GM21515 (cell line): ENCODE measurements at regions not wholly inside any gene's neighbourhood (a gene's known extent, or its start where the extent isn't known, plus 50 kb on each side); places are given as distances from the start of the nearest gene placed in this dataset.
A peak's percentile ranks its signal among the peaks of the same experiment; 100 is the strongest.
"Not testable (repeated sequence)": the region's sequence is repeated elsewhere in the genome, so short reads cannot be mapped to it uniquely, and the experiment has no call there.

Experiments
- ATAC-seq: cut with Tn5 transposase; IDR thresholded peaks from one replicate; pipeline ENCODE4 v1.9.1; 2021; ENCODE audit not compliant: unreplicated experiment

DNA sequence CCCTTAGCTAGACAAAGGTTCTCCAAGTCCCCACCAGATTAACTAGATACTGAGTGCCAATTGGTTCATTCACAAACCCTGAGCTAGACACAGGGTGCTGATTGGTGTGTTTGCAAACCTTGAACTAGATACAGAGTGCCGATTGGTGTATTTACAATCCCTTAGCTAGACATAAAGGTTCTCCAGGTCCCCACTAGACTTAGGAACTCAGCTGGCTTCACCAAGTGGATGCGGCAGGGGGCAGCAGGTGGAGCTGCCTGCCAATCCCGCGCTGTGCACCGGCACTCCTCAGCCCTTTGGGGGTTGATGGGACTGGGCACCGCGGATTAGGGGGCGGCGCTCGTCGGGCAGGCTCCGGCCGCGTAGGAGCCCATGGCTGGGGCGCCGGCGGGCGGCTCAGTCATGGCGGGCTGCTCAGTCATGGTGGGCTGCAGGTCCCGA lies 157.6 kb downstream of the KLRB1 start:
- ATAC-seq = not testable (repeated sequence)

- not testable (repeated sequence) for ATAC-seq
Observed at GRCh38 chr12:9449657-9450126, 158.0 kb downstream of the KLRB1 start.

DNA sequence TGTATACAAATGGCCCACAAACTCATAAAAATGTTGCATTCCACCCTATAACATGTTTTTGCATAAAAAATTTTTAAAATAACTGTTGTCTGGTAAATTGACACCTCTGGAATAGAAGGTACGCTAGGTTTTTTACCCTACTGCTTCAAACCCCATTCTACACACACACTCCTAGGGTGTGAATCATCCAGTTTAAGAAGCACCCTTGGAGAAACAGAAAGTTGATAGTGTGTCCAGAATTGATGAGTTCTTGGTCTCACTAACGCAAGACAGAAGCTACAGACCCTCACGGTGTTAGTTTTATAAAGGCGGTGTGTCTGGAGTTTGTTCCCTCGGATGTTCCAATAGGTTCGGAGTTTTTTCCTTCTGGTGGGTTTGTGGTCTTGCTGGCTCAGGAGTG lies 158.5 kb downstream of the KLRB1 start:
- ATAC-seq = no peak

DNA sequence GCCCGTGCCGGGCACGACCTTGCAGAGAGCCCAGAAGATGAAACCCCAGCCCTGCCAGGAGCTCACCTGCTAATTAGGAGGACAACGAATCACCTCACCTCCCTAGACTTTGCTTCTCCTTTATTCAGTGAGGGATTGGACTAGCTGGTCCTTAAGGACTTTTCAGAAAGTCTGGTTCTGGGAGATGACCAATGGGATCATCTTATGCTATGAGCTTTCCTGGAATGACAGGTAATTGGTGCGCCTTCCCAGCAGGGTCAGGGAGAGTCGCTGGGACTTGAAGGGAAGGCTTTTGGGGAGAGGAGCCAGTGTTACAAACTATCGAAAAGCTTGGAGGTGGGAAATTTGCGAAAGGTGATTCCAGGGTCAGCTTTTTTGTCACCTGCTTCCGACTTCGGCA lies 159.1 kb downstream of the KLRB1 start:
- not testable (repeated sequence) for ATAC-seq

DNA sequence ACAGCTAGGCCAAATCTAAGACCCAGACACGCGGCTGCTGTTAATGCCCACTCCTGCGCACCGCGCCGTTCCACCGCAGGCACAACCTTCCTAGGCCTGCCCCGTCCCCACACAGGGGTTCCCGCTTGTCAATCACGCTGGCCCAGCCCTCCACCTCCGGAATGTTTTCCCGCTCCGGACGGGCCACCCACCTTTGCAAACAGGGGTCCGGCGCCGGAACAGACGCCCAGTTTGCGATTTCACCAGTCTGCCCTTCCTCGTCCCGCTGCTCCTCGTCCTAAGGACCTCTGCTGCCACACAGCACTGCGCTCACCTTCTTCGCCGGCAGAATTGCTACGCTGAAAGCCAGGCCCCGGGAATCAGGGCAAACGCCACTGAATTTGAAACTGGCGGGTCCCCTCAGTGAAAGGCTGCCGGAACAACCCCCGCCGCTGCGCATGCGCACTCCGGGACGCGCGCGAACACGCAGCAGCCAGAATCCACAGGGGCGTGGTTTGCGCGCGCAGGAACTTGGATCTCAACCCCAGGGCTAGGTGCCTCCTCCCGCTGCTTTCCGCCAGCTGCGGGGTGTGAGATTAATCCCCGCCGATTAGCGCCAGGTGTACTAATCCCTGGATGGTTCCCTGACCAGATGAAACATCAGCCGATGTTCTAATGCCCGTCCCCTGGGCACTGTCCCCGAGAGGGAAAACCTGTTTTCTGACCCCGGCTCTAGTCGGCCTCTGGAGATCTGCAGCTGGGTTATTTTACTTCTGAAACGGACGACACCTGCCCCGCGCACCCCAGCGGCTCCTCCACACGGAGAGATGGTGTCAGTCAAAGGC lies 159.7 kb downstream of the KLRB1 start:
- peak; percentile 65 for ATAC-seq

DNA sequence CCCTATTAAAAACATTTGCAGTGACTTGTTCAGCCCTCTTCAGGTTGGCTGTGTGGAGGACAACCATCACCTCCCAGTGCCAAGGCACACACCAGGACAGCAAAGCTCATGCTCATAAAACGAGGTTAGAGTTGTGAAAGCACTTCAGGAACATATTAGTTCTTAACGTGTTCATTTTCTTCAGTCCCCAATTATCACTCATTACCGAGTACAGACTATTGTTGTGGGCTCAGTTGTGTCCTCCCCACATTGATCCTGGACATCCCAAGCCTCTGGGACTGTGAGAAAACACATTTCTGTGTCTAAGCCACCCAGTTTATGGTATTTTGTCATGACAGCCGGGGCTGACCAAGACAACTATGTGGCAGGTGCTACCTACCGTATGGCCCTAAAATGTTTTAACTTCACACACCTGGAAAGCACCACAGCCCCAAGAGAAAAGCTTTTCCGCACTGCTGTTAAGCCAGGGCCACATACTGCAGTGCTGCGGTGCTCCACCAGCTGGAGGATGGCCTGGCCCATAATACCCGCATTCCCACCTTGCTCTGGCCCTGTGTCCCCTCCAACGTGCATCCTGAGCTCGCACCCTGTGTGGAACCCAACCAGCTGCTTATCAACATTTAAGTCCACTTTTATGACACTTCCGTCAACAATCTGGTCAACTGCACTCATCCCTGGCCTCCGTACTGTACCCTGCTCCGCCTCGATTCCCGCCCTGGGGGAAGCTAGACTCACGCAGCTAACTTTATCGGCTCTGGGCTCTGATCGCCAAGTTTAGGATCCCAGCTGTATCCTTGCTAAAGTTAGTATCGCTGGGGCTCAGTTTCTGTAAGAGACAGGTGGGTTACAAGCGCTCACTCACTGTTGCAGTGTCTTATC lies 160.6 kb downstream of the KLRB1 start:
- peak; percentile 22 for ATAC-seq

GRCh38 chr12:9440428-9440827 lies 167.3 kb downstream of the KLRB1 start:
- ATAC-seq = not testable (repeated sequence)

GRCh38 chr12:9435682-9436081 lies 172.0 kb downstream of the KLRB1 start:
- not testable (repeated sequence) for ATAC-seq

DNA sequence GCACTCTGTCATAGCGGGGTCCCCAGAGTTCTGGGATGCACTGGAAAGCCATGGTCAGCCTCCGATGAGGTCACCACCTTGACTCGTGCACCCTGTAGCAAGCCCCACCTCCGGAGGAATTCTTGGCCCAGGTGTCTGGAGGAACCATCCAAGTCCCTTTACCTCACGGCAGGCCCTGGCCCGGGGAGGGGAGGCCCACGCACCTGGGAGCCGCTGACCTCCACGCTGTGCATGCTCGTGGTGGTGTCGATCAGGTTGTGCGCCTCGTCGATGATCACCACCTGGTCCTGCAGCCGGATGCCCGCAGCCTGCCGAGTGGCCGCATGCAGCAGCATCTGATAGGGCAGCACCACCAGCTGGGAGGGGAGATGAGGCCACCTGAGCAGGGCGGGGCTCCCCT lies 177.3 kb downstream of the KLRB1 start:
- ATAC-seq = not testable (repeated sequence)

- not testable (repeated sequence) for ATAC-seq
Observed at GRCh38 chr12:9428856-9429255, 178.9 kb downstream of the KLRB1 start.

DNA sequence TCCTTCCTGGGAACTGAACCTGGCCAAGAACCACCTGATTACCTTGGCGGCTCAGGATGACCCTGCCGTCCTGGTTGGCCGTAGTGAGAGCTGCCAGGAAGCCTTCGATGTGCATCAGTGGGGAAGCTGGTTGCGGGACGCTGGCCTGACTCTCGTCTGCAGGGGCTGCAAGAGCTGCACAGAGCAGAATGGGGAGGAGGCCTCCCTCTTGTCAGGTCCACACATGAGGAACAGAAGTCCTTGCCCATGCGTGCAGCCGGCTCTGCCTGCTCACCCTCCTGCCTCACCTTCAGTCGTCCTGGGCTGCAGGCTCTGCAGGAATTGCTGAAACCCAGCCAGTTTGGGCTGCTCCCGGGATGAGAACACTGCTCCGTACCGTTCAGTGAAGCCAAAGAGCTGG lies 182.3 kb downstream of the KLRB1 start:
- ATAC-seq = not testable (repeated sequence)

GRCh38 chr12:9424175-9424740 lies 183.5 kb downstream of the KLRB1 start:
- ATAC-seq = not testable (repeated sequence)

DNA sequence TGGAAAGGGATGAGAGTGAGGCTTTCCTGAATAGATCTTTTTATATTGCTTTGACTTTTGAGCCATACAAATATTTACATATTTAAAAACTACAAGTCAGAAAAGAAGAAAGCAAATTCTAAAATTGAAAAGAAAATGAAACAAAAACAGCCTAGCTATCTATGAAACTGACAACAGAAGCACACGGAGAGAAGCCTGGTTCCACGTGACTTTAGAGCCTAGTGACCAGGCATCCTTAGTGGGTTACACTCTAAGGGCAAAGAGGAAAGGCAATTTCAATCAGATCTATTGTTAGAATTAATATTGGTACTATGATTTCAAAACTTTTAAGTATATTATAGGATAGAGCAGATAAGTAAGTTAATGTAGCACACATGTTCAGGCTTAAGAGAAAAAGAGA lies 185.0 kb downstream of the KLRB1 start:
- ATAC-seq = peak; percentile 70

GRCh38 chr12:9421520-9422086 lies 186.1 kb downstream of the KLRB1 start:
- not testable (repeated sequence) for ATAC-seq

DNA sequence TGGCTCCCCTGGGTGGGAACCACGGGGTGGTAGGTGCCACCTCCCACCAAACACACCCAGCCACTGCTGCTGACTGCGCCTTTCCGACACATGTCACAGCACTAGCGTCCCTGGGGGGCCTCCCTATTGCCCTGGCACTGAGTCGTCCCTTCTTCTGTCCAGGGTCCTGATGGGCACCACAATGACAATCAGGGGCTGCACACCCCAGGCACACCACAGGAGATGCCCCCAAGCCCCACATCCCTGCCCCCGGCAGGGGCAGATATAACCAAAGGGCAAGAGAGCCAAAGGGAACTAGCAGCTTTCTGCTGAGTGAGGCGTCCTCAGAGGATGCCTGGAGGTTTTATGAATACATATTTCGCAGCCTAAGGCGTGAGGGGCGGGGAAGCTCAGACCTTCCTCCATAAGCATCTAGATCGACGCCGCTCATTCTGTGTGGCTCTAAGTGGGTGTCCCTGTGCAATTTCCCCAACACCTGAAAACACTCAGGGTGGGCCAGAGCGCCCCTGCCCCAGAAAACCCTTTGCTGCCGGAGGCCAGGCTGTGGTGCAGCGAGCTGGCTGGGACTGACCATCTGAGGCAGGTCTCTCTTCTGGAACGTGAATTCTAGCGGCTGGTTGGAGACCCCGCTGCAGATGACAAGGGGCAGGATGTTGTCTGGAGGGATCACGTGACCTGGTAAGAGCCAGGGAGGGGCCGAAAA lies 186.7 kb downstream of the KLRB1 start:
- ATAC-seq = not testable (repeated sequence)

DNA sequence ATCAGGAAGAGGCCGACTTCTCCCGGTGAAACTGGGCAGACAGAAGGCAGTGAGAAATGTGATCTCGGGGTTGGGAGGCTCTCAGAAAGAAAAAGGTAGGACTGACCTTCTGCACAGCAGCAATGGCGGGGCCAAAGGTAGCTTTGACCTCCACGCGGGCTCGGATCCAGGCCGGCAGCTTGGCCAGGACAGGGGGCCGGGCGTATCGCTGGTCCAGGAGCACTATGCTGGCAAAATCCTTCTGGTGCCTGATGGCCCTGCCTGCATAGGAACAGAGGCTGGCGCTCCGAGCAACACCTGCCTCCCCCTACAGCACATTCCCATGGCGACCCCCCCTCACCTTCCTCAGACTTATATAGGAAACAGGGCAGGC lies 189.1 kb downstream of the KLRB1 start:
- ATAC-seq = not testable (repeated sequence)

DNA sequence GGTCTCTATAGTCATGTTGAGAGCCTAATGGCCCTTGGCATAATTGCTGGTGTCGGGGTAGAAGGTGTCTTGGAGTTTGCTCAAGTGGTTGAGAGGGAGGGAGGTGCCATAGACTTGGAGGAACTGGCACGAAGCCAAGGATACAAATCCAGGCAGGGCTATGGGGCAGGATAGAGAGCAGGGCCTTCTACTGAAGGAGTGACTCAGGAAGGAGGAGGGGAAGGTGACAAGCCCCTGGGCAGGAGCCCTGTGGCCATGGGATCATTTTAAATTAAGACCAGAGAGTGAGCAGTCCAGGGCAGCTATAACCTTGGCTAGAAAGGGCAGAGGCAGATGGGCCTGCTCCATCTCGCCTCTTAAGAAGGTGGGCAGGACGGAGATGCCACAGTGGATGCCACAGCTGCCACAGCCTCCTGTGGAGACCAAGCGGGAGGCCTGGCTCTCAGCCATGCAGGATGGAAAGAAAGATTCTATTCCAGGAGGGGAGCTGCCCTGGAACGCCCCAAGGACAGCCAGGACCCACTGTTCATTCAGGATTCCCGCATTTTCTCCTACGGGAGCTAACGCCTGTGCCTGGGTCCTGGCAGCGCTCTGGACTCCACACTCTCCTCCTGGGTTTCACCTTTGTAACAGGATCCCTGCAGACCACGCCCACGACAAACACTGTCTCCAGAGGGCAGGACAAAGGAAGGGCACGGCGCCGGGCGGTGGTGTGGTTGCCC lies 189.6 kb downstream of the KLRB1 start:
- not testable (repeated sequence) for ATAC-seq

DNA sequence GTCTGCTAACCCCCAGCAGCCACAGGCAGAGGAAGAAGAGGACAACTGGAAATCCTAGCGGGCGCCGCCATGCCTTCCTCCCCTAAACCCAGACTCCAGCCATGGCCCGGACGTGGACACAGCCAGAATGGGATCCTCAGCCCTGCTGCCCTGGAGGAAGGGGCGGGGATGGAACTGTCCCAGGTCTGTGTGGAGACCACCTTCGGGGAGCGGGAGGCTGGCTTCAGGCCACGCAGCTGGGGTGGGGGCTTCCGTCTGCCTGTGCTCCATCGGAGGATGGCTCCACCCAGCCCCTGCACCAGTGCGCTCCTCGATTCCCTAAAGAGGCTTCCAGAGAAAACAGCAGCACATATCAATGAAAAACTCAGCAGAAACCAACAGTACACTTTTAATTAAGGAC lies 190.4 kb downstream of the KLRB1 start:
- ATAC-seq = not testable (repeated sequence)

- not testable (repeated sequence) for ATAC-seq
Observed at GRCh38 chr12:9416346-9416745, 191.4 kb downstream of the KLRB1 start.

- ATAC-seq = not testable (repeated sequence)
Observed at GRCh38 chr12:9415898-9416297, 191.8 kb downstream of the KLRB1 start.
